ENCODE measurements at regions not wholly inside any gene's neighbourhood (a gene's known extent, or its start where the extent isn't known, plus 50 kb on each side); places are given as distances from the start of the nearest gene placed in this dataset.
"Not testable (repeated sequence)": the region's sequence is repeated elsewhere in the genome, so short reads cannot be mapped to it uniquely, and the experiment has no call there.

- peak; percentile 79 for DNase-seq
Measured at GRCh38 chr2:204145263-204145751, 208.7 kb downstream of the ICOS start.

- no peak for DNase-seq
Measured at GRCh38 chr2:204145791-204146190, 209.2 kb downstream of the ICOS start.

DNA sequence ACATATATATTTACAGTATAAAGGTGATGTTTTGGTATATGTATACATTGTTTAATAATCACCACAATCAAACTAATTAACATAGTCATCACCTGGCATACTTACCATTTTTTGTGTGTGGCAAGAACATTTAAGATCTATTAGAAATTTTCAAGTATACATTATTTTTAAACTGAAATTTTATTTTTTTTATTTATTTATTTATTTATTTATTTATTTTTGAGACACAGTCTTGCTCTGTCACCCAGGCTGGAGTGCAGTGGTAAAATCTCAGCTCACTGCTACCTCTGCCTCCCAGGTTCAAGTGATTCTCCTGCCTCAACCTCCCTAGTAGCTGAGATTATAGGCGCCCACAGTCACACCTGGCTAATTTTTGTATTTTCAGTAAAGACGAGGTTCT lies 210.5 kb downstream of the ICOS start:
- not testable (repeated sequence) for DNase-seq

DNA sequence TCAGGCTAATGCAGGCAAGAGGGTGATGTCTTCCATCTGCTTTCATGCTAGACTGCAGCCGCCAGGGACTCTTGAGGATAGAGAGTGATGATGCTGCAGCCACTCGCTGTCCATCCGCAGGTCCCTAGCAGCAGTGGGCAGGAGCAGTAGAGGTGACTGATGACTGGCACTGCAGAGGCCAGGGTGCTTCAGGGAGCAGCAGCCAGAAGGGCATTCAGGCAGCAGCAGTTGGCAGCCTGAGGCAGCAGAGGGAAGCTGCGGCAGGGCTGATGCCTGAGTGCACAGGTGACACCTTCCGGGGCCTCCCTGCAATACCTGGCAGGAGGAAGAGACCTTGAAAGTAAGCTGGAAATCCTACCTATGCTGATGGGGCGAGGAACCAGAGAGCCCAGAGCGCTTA lies 214.2 kb downstream of the ICOS start:
- DNase-seq = no peak

DNA sequence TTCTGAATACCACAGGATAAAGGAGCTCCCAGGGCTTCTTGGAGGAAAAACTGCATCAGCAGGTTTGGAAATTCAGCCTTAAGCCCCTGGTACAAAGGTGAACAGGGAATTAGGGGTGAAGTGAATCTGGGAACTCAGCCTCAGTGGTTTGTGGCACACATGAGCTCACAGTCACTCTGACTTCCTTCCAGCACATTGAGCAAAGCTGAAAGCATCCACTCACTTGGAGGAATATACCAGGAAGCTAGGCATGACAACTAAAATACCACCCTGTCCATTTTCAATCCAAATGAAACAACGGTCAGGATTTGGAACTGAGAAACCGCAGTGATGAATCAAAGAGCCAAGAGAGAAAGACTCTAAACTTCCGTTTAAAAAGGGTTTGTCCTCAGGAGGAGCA lies 216.1 kb downstream of the ICOS start:
- DNase-seq = no peak

- DNase-seq = no peak
Measured at GRCh38 chr2:204154863-204155262, 218.3 kb downstream of the ICOS start.

DNA sequence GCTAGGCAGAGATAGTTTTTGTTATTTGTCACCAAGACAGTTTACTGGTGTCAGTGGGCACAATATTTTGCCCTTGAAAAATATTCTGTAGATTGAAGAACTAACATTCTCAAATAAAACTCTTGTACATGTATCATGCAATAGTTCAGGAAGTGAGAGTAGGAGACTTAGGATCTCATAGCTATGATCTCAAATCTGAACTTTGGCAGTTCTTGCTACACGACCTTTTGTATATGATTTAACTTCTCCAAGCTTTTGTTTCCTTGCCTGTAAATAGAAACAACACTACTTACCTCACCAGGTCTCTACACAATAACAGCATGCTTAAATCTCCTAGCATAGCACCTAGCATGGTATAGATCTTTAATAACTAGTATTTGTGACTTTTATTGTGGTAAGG lies 219.9 kb downstream of the ICOS start:
- DNase-seq = no peak

DNA sequence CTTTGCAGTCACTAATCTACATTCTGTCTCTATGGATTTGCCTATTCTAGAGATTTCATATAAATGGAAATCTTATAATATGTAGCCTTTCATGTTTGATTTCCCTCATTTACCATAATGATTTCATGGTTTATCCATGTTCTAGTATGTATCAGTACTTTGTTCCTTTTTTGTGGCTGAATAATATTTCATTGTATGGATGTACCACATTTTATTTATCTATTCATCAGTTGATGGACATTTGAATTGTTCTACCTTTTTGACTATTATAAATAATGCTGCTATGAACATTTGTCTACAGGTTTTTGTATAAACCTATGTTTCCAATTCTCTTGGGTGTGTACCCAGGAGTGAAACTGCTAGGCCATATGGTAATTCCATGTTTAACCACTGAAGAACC lies 221.1 kb downstream of the ICOS start:
- DNase-seq = no peak

GRCh38 chr2:204159526-204159925 lies 223.0 kb downstream of the ICOS start:
- no peak for DNase-seq

- no peak for DNase-seq
Measured at GRCh38 chr2:204160989-204161388, 224.4 kb downstream of the ICOS start.

DNA sequence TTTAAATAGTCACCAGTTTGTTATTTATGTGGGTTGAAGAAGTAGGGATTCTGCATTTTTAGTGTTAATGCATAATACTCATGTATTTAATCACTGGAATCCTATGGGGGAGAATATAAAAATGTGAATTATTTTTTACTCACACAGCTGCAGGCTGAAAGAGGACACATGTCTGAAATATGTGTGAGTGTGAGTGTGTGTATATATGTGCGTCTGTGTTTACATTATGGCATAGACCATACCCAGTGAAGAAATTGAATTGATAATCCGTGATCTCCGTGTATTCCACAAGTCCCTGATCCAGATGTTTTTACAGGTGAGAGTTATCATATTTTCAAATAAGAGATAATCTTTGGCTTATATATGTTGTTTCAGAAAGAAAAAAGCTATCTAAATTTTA lies 225.3 kb downstream of the ICOS start:
- no peak for DNase-seq

DNA sequence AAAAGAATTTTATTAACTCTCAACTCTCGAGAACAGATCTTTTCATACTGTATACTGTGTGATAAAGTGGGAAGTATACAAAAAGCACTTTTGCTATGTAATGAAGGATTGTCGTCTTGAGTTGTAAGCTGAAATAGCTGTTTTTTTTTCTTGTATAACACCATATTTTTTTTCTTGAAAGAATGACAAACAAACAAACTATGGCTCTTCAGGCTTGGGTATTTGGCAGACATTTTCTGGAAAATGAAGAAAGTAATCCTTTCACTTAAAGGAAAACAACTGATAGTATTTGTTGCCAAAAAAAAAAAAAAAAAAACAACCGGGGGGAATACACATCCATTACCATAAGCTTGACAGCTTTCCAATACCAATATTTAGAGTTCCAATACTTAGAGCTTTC lies 230.4 kb downstream of the ICOS start:
- no peak for DNase-seq

- DNase-seq = not testable (repeated sequence)
Measured at GRCh38 chr2:204167670-204168069, 231.1 kb downstream of the ICOS start.

DNA sequence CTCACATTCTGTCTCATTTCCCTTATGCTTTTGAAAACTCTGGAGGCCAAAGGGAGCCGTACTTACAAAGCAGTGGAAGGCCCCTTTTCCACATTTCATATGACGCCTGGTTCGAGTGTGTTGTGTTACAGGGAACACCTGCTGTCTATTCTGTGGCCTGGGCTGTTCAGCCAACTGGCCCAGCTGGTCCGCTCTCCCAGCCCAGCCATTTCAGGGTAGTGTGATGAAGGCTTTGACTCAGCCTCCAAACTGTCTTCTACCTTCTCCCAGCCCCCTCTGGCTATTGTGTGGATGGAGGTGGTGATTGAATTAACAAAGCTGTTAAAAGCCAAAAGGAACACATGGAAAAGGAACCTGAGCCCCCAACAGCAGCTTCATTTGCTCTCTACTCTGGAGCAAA lies 233.8 kb downstream of the ICOS start:
- no peak for DNase-seq

- DNase-seq = no peak
Measured at GRCh38 chr2:204171432-204172144, 235.0 kb downstream of the ICOS start.

DNA sequence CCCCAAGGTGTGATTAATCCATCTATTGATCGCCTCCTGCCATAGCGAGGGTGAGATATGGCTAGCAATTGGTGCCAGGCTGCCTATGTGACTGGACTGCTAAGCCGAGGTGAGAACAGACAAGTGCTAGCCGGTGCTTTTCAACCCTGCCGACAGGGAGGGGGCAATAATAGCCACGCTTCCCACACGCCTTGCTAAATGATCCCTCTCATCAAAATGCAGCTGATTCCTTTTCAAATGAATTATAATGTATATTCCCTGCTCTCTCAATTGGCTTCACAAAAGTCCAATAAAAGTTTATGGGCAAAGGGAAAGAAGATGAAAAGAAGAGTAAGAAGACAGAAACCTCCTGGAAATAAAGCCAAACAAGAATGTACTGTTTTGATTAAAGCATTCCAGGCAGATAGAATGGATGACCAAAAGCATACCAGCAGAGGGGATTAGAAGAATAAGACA lies 235.6 kb downstream of the ICOS start:
- no peak for DNase-seq

DNA sequence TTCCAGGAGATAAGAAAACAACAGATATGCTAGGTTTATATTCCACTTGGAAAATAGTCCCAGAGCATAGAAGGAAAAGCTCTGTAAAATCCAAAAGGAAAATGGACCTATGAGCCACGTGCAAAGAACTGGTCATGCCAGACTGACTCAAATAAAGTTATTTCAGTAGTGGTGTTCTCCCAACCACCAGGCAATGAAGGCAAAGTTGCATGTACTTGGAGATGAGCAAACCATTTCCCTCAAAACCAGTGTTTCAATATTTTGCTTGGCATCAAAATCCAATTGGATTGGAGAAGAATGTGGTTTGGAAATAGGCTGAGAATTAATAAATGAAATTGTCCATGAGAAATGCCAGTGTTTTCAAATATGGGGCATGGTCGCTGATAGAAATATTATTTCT lies 237.5 kb downstream of the ICOS start:
- no peak for DNase-seq

GRCh38 chr2:204175552-204176271 lies 239.1 kb downstream of the ICOS start:
- DNase-seq = no peak

- DNase-seq = no peak
Measured at GRCh38 chr2:204176306-204176705, 239.7 kb downstream of the ICOS start.

DNA sequence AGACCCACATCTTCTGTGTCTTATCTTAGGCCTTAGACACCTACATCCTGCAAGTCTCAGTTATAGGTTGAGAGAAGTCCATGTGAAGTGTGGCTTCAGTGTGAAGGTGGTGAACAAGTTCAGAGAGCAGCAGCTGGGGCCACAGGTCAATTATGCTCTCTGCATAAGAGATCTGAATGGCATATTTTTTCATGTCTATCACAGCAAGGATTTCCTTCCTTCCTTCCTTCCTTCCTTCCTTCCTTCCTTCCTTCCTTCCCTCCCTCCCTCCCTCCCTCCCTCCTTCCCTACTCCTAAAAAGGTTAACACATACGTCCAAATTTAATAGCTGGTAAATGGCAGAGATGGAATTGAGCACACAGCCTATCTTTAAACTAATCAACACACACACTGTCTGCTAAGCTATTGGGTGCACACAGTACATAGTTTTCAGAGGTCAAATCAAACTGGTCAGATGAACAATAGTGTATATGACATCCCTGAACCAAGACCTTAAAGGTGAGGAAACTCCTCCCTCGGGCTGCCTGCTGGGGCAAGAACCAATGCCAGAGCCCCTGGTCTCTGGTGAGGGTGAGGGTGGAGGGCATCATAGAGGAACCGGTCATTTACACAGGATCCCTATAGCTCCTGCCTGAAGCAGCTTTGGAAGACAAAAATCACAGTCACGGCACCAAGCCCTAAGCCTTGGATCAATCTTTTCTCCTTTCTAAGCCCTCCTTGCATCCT lies 240.9 kb downstream of the ICOS start:
- no peak for DNase-seq

DNA sequence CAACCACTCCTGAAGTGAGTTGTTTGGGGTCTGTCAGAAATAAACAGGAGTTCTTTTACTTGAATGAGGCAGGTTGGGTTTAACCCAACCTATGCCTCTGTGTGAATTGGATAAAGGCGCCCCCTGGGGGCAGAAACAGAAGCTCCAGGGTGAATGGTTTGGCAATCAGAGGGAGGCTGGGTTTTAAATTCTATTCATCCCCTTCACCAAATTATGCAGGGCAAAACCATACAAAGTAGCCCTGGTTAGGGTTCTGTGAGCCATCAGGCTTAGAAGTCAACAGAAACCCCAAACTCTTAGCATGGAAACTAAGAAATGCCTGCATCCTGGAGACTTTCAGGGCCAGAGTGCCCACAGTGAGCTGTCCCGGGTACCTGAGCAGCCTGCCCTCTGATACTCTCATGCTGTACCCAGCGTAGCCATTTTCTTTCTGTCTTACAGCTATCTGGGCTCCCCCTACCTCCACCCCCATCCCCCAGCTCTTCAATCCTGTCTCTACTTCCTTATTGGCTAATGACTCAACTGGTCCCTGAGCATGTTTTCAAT lies 241.5 kb downstream of the ICOS start:
- peak; percentile 42 for DNase-seq

DNA sequence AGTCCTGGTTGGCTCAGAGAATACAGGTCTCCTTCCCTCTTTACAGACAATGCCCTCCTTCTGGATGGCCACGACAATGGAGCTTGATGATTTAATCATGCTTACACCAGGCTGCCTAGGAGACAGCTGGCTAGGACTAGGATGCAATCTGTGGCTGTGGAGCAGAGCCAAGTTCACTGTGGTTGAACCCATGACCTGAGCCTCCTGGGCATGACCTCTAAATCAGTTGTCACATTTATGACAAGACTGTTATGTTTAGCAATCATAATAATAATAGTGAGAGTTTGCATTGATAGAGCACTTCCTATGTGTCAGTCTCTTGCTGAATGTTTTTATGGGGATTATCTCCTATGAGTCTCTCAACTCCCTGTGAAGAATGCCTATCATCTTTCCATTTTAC lies 244.1 kb downstream of the ICOS start:
- DNase-seq = no peak

DNA sequence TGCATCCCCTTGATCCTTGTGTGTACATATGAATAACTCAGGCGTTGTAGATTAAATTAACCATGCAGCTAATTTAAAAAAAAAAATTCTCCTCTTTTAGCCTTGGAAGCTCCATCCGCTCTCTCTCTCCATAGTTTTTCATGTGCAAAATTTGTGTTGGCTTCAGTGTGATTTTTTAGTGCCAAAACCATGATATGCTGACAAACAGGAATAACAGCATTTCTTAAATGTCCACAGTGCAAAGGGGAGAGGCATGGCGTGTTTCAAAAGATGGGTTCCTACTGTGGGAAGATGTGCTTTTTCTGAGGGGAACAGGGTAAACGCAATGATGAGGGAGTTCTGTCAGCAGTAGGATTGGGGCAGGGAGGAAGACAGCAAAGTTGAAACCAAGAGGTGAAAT lies 247.0 kb downstream of the ICOS start:
- no peak for DNase-seq

- no peak for DNase-seq
Measured at GRCh38 chr2:204184226-204184625, 247.7 kb downstream of the ICOS start.
